SKM-1 treated with dmso at 0.1 percent for 144 hours (cell line): ENCODE measurements at regions not wholly inside any gene's neighbourhood (a gene's known extent, or its start where the extent isn't known, plus 50 kb on each side); places are given as distances from the start of the nearest gene placed in this dataset.

ENCODE experiments used
- DNase-seq: peaks from one replicate; lab custom pipeline; 2025; ENCODE audit not compliant: unreplicated experiment; lab: John Stamatoyannopoulos, UW

DNA sequence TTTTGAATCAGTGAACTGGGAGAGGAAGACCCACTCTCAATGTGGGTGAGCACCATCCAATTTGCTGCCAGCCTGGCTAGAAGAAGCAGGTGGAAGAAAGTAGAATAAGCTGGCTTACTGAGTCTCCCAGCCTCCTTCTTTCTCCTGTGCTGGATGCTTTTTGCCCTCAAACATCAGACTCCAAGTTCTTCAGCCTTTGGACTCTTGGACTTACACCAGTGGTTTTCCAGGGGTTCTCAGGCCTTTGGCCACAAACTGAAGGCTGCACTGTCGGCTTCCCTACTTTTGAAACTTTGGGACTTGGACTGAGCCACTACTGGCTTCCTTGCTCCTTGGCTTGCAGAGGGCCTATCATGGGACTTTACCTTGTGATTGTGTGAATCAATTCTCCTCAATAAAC lies 804.2 kb upstream of the SLITRK1 start:
- no peak for DNase-seq

- no peak for DNase-seq
Observed at GRCh38 chr13:84684804-84685203, 802.5 kb upstream of the SLITRK1 start.

DNA sequence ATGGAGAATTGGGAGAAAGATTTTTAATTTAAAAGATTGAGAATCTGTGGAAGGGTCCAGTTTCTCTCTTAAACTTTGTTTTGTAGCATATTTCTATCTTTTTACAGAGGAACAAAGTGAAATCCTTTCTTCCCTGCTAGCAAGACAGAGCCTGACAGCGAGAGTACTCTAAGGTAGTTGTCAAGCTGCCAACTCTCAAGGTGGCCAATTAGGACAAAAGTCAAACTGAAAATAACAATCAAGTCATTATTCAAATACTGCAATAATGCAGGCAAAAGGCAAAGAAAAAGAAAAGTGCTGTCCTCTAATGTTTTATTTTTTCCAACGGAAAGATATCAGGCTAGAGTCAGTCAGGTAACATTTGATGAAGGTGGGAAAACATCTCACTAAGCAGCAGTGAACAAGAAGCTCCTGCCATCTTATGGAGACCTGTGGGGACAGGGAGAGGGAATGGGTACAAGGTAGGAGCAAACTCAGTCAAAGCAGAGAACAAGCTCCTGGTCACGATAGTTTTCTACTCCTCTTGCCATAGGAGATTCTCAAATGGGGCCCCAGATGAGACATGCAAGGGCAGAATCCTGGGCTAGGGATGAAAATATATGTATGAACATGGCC lies 801.9 kb upstream of the SLITRK1 start:
- no peak for DNase-seq

GRCh38 chr13:84683448-84683847 lies 801.2 kb upstream of the SLITRK1 start:
- DNase-seq: no peak

DNA sequence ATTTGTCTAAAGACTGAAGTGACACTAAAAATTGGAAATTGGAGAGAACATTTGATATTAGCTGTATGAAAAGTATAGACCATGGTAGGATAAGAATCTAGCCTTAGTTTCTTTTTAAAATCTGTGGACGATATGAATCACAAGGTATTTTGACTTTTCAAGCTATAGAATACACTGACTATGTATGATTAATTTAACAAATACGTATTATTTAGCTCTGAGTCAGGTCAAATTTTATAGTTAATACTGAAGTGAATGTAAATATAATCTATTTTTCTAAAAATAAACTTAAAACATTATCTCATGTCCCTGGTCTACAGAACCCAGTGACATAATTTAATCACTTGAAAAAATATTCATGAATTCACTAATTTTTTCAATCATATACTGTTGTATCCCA lies 795.6 kb upstream of the SLITRK1 start:
- DNase-seq: no peak

DNA sequence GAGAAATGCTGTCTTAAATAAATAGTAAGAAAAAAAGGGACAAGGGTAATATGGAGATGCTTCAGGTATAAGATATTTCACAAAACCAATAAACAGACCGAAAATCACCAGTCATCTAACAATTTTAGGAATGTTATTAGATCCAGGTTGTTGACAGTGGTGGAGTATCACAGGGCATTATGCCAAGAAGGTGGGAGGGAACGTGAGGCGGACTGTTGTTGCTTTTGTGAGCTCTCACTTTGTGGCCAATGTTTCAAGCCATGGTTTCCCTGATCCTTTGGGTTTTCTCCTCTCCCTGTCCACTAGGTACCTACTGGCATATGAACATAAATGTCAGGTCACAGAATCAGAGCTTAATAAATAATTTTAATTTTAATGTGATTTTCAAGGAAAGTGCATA lies 790.3 kb upstream of the SLITRK1 start:
- no peak for DNase-seq

DNA sequence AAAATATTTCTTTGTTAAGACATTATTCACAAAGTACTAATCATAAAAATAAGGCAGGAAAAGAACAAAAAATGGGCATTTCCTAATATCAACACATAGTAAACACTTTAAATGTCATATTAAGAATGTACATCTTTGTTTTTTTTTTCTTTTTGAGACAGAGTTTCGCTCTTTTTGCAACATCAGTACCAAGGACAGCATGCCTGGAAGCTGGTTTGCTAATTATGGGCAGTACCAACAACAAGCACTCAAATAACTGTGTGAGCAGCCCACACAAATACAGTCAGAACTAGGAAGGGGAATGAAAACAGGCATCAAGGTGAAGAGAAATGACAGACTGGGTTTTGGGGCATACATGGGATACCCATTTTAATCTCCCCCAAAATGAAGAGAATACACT lies 788.0 kb upstream of the SLITRK1 start:
- no peak for DNase-seq

DNA sequence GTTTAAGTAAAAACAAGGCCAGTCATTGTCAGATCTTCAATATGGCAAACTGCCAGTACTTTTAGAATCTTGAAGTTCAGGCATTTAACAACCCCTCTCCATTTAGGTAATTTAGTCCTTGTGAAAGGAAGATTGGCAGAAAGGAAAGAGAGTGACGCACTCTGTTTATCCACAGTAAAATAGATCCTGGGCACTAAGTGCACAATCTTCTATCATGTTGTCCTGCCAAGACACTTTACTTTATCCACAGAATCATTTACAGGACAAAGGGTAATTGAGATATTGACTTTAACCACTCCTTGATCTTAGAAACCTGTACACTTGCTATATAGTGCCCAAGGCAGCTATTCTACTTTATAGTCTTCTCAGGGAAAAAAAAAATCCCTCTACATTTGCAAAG lies 786.4 kb upstream of the SLITRK1 start:
- DNase-seq: no peak

- no peak for DNase-seq
Observed at GRCh38 chr13:84662491-84662890, 780.2 kb upstream of the SLITRK1 start.

DNA sequence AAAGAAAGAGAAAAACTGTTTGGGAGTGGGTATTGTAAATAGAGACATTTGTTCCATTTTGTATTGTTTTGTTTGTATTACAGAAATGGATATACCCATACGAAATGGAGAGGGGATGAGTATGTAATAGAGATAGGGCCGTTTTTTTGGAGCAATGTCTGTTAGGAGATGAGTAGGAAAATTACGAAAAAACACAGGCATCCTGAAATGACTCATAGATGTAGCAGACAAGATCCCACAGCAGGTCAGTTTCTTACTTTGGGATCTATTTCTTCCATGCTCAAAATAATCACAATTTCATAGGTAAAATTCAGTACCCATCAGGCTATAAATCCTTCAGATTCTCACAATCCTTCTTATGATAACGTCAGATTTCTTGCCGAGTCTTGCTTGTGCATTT lies 779.4 kb upstream of the SLITRK1 start:
- no peak for DNase-seq

DNA sequence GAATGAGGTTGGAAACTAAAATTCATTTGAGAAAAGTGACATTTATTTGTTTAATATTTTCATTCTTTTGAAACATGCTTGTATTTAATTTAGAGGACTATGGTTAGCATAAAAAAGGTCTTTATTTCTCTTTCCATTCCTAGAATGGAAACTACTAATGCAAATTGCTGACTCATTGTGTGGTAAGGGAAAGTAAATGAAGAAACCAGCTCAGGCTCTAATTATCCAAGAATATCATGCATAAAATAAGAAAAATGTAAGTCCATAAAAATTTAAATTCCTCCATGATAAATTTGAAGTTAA lies 777.0 kb upstream of the SLITRK1 start:
- DNase-seq: no peak

- DNase-seq: no peak
Observed at GRCh38 chr13:84658491-84659358, 776.5 kb upstream of the SLITRK1 start.

DNA sequence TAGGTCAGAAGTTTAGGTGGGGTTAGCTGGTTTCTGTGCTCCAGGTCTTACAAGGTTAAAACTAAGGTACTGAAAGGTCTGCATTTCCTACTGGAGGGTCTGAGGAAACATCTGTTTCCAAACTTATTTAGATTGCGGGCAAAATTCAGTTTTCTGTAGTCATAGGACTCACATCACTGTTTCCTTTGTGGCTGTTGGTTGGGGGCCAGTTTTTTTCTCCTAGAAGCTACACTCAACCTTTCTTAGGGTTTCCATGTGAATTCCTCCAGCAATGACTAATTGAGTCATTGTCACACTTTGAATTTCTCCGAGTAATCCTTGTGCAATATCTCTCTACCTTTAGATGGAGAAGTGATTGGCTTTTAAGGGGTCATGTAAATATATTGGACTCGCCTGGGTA lies 773.4 kb upstream of the SLITRK1 start:
- no peak for DNase-seq

DNA sequence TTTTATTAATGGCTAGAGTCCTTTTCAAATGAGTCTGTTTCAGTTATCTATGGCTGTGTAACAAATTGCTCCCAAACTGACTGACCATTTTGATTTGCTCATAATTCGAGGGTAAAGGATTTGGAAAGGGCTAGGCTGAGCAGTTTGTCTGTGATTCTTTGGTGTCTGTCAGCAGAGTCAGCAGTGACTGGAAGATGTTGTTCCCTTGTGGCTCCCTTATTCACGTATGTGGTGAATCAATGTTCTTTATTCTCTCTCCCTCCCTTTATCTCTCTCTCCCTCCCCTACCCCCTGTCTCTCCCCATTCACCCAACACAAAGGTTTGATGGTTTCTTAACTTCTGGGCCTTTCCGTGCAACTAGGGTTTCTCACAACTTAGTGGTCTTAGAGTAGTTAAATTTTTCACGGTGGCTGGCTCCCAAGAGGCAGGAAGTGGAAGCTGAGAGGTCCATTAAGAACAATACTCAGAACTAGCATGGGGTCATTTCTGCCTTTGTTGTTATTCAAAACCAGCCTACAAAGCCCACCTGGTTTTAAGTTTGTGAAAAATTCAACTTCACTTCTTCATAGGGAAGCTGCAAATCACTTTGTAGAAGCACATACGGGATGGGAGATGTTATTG lies 772.5 kb upstream of the SLITRK1 start:
- DNase-seq: no peak

- no peak for DNase-seq
Observed at GRCh38 chr13:84653915-84654534, 771.8 kb upstream of the SLITRK1 start.

GRCh38 chr13:84651705-84652104 lies 769.4 kb upstream of the SLITRK1 start:
- no peak for DNase-seq

DNA sequence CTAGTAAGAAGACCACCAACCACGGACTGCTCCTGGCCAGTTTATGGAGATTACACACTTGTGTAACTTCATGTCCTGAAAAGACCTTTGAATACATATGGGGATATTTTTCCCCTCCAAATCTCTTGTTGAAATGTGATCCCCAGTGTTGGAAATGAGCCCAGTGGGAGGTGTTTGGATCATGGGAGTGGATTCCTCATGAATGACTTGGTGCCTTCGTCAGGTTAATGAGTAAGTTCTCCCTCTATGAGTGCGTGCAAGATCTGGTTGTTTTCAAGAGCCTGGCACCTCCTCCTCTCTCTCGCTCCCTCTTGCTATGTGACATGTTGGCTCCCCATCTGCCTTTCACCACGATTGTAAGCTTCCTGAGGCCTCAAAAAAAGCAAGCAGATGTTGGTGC lies 769.0 kb upstream of the SLITRK1 start:
- no peak for DNase-seq

DNA sequence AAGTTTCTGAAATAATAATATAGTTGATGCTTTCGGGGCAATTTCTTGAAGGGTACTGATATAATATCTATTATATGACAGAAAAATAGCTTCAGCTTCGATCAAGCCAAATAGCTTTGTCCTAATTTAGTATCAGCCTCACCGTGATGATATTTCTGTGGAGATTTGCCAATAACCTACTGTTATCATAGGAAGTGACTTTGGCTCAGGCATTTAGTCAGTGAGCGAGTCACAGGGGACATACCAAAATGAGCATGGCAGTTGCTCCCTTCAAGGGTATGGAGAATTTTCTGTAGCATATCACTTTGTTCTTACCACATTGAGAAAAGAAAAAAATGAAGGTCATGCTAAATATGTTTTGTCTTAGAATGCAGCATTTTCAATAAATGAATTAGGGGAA lies 767.6 kb upstream of the SLITRK1 start:
- no peak for DNase-seq

GRCh38 chr13:84648069-84648640 lies 765.9 kb upstream of the SLITRK1 start:
- no peak for DNase-seq

DNA sequence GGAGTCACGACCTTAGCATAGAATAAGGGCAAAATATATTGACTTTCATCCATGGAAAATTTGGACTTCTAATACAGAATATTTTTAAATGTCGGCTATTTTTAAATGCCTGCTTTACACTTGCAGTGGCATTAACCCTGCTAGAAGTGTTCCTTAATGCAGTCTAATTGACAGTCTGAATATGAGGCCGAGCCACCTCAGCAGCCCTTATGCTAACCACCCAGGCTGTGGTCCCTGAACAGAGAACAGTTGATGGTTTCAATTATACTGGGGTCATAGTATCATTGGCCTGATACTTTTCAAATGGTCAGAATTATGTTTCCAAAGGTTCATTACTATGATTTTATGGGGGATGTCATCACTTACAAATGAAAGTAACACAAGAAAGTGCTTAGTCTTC lies 764.7 kb upstream of the SLITRK1 start:
- DNase-seq: no peak

DNA sequence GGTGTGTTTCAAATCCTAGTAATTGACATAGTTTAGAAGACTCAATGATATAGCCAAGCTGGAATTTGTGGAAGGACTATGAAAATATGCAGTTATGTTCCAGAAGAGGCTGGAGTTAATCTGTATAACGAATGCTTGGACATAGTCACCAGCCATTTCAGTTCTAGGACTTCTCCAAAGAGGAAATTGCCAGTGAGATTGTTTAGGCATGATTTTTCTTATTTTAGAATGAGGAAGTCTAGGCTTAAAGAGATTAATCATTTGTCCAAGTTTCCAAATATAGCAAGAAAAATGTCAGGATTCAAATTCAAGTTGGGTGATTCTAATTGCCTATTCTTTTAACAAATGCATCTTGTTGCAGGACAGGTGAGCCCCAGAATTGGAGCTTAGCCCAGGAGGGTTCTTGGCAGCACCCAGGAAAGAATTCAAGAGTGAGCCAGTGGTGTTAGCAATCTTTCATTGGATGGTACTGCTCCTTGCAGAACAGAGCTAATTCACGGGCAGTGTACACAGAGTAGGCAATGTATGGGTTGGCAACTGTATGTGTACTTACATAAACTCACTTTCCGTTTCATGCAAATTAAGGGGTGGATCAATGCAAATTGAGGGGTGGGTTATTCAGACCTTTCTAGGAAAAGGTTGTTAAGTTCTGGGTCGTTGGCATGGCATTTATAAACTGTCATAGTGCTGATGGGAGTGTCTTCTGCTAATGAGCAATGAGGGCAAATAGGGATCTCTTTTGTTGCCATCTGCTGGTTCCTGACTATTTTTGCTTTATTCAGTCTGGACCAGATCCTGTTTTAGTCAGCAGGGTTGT lies 763.1 kb upstream of the SLITRK1 start:
- DNase-seq: no peak
